ENCODE measurements at regions not wholly inside any gene's neighbourhood (a gene's known extent, or its start where the extent isn't known, plus 50 kb on each side); places are given as distances from the start of the nearest gene placed in this dataset.

GRCh38 chr1:21347072-21347581, 56.9 kb upstream of the ECE1 start:
- DNase-seq (ENCODE audit: low read depth, low spot score), result no peak

GRCh38 chr1:21346365-21347071, 56.3 kb upstream of the ECE1 start:
- DNase-seq (ENCODE audit: low read depth, low spot score), result no peak

- no peak for DNase-seq (ENCODE audit: low read depth, low spot score)
These were observed 54.6 kb upstream of the ECE1 start for GRCh38 chr1:21344750-21345443.

- DNase-seq (ENCODE audit: low read depth, low spot score), result no peak
These were observed 54.0 kb upstream of the ECE1 start for GRCh38 chr1:21344098-21344749.

GRCh38 chr1:21342961-21343838, 52.9 kb upstream of the ECE1 start:
- DNase-seq (ENCODE audit: low read depth, low spot score), result no peak

GRCh38 chr1:21341517-21342078, 51.3 kb upstream of the ECE1 start:
- DNase-seq (ENCODE audit: low read depth, low spot score), result no peak

- DNase-seq (ENCODE audit: low read depth, low spot score), result no peak
These were observed 50.8 kb upstream of the ECE1 start for GRCh38 chr1:21341022-21341421.

GRCh38 chr1:21340230-21340945, 50.1 kb upstream of the ECE1 start:
- no peak for DNase-seq (ENCODE audit: low read depth, low spot score)

Data from activated CD4-positive, CD25-positive, alpha-beta regulatory T cell treated with anti-CD3 and anti-CD28 coated beads, Interleukin-2, amount 50 U/mL, for 16 hours (primary cell).